GM21529 (cell line): ENCODE measurements at regions not wholly inside any gene's neighbourhood (a gene's known extent, or its start where the extent isn't known, plus 50 kb on each side); places are given as distances from the start of the nearest gene placed in this dataset.
A peak's percentile ranks its signal among the peaks of the same experiment; 100 is the strongest.

Experiments used
- ATAC-seq: cut with Tn5 transposase; IDR thresholded peaks from one replicate; pipeline ENCODE4 v1.9.1; 2021; ENCODE audit not compliant: unreplicated experiment

DNA sequence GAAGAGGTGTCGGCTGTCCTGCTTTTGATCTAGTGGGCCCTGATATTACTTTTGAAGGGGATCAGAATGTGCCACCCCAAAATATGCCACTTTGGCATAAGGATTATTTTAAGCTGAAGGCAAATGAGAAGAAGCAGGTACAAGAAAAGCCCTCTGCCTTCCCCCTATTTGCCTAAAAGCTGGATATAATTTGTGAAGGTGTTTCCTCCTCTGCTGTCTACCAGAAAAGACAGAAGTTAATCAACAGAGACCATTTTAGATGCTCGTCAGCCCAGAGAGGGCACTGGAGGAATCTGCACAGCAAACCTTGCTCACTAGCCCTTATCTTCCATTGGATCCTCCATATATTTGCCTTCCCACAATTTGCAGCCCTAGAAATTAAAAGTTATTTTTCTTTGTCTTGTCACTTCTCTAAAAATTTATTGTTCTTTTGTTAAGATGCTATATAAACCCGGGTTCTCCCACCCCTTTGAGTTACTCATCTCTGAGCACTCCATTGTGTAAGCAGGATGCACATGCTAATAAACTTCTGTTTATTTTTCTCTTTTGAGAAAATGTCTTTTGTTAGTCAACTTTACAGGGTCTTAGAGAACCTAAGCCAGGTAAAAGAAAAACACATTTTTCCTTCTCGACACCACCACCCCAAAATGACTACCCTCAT is 163.2 kb upstream of the SLC1A4 start:
- no peak for ATAC-seq

DNA sequence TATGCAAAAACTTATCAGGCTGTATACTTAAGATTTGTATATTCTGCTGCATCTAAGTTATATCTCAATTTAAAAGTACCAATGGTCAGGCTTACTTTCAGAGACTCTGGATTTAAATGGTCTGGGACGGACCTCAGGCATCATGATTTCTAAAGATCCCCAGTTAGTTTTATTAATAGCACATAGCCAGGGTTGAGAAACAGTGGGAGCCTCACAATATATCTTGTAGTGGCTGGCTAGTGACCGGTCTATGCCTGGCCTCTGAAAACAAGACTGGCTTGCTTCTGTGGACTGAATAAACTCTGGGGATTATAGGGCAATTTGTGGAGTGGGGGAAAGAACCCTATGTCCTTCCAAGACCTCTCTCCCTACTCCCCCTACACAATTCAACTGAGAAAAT is 162.5 kb upstream of the SLC1A4 start:
- no peak for ATAC-seq

DNA sequence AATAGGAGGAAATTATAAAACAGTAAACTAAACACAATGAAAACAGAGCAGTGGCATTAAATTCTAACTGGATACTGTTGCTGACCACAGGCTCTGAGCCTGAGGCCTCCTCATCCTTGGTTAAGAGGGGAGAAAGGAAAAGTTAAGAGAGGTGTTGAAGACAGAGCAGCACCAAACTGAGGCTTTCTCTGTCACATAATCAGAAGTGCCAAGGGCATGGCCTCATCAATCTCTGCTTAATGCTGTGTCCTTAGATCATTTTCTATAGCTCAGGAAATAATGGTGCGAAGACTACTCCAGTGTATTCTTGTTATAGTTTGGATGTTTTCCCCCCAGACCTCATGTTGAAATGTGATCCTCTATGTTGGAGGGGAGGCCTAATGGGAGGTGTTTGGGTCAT is 160.9 kb upstream of the SLC1A4 start:
- no peak for ATAC-seq

DNA sequence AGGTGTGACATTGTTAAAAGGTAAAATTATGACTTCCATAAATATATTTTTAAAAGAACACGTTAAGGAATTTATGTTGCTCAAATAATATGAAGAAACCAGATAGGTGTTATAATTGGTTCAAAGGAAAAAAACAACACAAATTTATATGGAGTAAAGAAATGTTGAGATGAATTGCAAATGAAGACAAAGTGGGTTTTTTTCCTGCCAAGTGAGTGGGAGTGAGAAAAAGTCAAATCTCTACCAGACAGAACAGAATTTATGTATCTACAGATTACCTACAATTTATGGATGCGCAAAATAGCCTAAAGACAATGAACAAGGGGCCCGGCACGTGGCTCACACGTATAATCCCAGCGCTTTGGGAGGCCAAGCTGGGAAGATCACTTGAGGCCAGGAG is 159.7 kb upstream of the SLC1A4 start:
- ATAC-seq: no peak

DNA sequence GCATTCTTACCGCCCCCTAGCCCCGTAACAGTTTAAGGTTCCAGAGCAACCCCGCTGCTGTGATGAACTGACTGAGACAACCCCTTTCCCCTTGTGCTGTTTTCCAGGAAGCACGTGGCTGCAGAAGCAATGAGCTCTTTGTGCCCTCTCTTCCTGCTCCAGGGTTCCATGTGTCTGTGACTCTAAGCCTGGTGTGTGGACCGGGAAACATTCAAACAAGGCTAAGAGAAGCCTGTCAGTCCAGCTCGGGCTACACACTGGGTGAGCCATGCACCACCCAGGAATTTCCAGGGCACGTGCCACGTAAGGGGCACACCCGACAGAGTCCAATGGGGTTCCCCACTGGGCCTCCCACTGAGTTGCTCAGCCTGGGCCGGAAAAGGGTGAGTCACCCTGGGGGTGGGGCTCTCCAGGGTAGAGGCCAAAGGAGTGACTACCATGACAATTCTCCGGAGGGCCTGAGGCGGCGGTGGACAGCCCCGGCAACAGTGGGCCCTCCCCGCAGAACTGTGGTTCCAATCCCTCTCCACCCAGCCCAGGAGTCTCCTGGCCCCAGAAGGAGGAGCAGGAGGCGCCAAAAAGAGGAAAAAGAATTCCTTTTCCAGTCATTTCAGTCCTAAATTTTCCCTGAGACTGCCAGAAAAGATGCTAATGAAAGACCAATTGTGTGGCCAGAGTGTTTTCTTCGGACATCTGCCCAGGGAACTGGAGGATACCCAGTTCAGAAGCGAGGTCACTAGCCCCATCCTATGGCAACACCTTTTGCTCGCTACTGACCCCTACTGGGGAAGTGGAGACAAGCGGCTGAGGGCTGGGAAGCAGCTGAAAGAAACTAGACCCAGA is 157.8 kb upstream of the SLC1A4 start:
- peak; percentile 90 for ATAC-seq

DNA sequence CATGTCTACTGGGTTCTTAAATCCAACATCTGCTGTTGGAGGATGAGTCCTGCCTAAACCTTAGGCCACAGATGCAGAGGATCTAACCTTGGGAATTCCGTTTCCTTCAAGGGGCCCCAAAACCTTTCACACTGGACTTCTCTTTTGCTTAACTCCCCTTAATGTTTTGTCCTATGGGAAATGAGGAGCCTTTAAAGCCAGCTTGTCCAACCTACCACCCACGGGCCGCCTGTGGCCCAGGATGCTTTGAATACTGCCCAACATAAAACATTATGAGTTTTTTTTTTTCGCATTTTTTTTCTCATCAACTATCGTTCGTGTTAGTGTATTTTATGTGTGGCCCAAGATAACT is 157.2 kb upstream of the SLC1A4 start:
- no peak for ATAC-seq

DNA sequence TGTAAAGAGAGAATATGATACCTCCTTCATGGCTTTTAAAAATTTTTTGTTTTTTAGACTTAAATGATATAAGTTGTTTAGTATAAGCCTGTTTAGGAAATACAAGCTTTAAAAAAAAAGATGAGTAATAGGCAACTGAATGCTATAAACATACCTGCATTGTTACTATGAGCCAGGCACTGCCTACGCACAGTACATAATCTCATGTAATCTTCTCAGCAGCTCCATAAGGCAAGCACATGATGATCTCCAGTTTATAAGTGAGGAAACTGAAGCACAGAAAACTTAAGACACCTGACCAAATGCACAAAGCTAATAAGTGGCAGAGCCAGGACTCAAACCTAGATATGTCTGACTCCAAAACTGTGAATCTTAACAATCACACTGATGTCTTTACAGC is 156.3 kb upstream of the SLC1A4 start:
- no peak for ATAC-seq

DNA sequence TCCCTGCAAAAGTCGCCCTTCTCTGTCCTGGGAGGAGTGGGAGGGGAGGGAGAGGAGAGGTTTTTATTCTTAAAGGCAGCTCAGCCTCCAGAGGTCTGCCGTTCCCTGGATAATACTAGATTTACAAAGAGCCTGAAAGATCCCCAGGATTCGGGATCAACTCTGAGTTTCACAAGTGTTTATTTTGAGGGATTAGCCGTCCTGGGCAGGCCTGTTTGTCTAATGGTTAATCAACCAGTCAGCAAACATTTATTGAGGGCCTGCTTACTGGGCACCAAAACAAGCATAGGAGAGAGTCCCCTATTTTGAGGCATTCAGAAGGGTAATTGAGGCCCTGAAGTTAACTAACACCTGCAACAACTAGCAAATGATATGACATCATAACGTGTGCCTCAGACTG is 152.6 kb upstream of the SLC1A4 start:
- no peak for ATAC-seq

DNA sequence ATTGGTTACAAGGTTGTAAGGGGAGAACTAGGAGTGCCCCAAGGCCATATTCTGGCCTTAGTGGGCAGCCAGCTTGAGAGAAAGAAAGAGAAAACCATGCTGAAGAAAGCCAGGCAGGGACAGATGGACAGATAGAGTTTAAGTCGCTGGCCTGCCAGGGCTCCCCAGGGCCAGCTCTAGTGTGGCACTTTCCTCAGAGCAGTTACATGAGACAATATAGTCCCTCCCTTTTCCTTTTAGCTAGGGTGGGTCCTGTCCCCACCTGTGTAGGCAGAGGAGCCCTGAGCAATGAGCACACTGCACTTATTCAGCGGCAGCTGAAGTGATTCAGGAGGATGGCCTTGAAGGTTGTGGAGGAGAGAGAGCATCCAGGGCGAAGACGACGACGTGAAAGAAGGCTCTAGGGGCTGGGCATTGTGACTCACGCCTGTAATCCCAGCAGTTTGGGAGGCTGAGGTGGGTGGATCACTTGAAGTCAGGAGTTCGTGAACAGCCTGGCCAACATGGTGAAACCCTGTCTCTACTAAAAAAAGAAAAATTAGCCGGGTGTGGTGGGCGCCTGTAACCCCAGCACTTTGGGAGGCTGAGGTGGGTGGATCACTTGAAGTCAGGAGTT is 152.0 kb upstream of the SLC1A4 start:
- ATAC-seq: no peak

DNA sequence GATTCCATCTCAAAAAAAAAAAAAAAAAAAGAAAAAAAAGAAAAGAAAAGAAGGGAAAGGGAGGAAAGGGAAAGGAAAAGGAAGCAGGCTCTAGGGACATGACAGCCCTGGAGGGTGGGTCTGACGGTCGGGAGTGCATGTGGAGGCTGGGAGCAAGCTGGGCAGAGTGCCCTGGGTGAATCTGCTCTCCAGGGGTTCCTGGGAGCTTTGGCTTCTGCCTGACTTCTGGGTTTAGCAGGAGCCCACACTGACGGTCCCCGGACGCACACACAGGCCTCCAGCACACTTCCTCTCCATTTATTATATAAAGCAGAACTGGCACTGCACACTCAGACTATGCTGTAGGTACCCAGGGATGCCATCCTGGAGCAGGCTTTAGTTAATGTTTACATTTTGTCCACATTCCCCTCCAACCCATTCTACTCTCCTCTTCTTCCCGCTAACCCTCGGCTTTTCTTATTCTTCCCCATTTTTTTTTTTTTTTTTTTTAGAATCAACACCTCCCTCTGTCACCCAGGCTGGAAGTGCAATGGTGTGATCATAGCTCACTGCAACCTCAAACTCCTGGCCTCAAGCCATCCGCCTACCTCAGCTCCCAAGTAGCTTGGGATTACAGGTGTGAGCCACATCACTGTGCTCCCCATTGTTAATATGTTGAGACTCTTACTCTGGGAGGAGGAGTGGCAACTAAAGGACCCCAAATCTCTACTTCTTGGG is 151.1 kb upstream of the SLC1A4 start:
- no peak for ATAC-seq

DNA sequence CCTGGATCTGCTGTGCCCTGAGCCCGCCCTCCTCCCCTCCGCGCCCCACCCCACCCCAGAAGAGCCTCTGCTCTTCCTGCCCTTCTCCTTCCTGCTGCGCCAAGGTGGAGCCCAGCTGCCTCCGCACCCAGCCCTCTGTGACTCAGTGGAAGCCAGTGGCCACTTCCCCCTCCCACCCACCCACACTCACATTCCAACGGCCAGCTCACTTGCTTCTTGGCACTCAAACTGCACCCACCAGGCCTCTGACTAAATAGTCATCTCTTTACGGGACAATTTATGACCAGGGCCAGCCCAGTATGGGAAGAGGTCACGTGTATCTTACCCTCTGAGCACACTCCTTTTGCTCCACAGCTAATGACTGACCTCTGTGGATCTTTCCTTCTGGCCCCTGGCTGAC is 150.4 kb upstream of the SLC1A4 start:
- no peak for ATAC-seq

DNA sequence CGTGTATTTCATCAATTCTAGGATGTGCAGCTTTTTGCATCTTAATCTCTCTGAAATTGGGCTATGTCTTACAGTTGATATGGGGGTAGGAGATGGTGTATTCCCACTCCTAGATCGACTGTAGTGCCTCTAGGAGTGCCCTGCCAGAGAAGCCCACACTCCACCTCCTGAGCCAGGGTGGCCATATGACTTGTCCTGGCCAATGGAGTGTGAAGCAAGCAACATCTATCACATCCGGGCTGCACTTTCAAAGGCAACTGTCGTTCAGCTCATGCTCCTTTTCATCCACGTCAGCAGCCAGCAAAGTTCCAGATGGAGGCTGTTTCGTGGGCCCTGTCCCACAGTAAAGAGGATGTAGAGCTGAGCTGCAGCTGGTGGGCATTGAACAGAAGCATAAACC is 149.4 kb upstream of the SLC1A4 start:
- ATAC-seq: peak; percentile 94

DNA sequence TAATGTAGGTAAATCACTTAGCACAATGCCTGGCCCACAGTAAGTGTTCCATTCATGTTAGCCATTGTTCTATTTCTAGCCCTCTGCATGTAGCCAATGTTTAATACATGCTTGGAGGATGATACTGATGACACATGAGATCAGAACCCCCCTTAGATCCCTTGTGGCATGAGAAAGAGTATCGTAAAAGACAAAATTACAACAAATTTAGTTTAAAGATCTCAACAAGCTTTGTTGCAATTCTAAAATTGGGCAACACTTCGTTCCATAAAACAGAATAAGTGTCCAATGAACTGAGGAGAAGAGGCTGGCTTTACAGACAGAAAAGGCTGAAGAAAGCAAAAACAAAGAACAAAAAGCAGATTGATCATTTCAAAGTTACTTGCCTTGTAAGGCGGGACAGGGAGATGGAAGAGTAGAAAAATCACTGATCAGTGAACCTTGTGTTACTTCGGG is 148.7 kb upstream of the SLC1A4 start:
- peak; percentile 13 for ATAC-seq

DNA sequence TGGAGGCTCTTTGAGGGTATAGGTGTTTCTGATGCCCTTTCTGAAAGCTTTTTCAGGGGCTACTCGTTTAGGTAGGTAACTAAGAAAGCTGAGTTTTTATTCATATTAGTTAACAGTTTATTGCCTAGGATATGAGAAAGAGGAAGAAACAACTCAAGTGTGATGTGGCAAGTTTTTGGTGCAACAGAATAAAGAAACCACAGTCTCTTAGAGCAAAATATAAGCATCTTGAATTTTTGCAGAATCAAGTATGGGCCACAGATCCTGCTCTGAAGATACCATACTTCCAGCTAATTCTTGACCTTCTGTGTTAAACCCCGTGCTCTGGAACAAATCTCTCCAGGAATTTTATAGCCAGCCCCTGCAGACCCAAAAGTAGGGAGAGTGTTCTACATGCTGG is 147.7 kb upstream of the SLC1A4 start:
- ATAC-seq: no peak

DNA sequence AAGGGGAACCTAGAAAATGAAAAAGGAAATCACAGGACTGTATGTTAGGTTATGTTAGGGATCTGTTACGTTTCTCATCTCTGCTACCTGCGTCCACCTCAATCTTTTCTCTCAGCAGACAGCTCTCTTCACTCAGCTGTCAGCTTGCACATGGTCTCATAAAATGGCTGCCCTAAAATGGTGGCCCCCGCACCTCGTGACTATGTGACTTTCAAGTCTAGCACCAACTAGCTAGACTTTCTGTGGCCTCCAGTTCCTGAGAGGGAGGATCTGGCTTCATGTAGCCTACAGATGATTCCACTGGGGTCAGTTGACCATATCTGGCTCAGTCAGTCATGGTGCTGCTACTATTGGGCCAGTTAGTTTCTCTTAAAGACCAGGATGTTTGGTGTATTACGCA is 147.2 kb upstream of the SLC1A4 start:
- ATAC-seq: no peak

DNA sequence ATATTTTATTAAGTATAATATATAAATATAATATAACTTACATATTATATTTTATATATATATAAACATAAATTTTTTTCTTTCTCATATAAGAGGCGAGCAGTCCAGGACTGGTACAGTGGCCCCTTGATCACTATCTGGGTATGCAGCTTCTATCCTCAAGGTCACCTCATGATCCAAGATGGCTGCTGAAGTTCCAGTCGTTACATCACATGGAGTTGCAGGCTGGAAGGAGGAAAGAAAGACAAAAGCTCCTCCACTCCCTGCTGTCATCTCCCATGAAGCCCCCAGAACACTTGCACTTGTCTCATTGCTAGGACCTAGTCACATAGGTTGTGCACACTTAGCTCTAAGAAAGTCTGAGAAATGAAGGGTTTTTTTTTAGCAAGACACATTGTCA is 145.1 kb upstream of the SLC1A4 start:
- ATAC-seq: no peak

DNA sequence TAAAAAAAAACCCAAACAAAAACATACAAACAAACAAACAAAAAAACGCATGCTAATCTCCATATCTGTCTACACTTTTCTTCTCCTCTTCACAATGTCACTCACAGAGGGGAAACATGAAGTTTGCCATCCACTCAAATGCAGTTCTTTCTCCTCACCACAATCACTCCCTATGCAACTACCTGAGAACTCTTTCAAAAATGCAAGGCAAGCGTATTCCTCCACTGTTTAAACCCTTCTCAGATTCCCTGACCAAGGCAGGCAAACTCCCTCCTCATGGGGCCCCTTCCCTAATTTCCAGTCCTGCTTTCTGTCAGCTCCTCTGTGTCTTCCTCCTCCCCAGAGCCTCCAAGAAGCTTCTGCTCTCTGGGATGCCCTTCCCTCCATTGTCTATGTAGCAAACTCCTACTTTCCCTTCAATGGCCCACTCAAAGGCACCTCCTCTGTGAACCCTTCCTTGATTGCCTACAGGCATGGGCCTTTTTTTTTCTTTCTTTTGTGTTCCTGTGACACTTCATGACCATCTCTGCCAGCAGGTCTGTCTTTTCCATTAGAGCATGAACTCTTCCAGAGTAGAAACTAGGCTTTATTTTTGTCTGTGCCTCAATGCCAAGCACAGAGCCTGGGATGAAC is 143.8 kb upstream of the SLC1A4 start:
- no peak for ATAC-seq

DNA sequence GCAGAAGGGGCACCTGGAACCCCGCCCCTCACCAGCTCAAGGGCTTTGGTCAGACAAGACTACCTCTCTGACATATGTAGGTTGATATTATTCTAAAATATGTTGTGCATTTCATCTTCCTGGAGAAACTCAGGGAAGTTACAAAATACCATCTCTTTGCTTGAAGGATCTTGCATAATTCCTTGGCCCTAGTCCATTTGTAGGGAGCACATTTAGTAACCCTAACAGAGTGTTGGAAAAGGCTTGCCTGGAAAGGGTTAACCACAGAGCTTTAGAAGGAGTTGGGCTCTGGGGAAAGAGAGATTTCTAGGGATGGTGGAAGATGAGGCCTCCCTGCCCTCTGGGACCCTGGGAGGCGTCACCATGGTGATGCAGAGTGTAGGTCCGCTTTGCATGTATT is 143.0 kb upstream of the SLC1A4 start:
- ATAC-seq: no peak

DNA sequence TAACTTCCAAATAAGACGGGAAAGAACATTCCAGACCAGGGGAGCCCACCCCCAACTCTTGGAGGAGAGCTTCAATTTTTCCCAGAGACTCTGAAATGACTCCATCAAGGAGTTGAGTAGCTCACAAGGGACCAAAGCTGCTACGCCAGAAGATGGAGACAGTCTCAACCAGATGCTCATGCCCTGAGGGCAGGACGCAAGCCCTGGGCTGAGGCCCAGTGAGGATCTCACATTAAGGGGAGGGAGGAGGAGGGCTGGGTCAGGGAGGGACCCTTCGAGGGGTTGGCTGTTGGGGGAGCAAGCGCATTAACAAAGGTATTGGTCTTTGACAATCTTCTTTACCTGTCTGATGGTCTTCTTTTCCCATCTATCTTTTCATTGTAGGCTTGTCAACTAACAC is 141.3 kb upstream of the SLC1A4 start:
- ATAC-seq: no peak

DNA sequence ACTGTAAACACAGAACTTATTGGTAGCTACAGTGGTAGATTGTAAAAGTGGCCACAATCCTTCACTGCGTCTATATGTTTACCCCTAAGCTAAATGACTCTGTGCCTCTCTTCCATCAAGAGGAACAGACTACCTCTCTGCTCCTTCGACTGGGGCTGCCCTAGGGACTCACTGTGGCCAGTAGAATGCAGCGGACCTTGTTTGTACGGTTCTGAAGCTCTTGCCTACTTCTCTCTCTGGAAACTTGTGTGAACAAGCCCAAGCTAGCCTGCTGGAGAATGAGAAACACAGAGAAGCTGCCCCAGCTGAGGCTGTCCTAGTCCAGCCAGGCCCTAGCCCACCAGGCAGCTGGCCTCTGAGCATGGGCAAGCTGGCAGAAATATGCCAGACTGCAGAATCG is 140.8 kb upstream of the SLC1A4 start:
- no peak for ATAC-seq

DNA sequence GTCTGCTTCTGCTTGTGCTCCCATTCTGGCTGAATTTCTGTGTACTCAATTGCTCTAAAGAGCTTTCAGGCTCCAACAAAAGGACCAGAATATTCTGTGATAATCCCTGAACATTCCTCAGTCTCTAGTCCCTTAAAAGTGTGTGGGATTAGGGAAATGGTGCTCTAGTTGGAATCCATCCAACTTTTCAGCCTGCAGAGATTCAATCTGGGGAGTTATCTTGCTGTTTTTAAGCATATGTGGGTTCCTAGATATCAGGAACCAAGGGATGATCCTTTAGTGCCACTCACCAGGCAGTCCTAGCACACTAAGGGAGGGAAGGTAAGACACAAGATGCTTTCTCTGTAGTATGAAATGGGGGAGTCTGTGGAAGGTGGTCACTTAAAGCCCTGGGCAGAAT is 140.3 kb upstream of the SLC1A4 start:
- ATAC-seq: no peak
